Esophagus muscularis mucosa (tissue), 4 donors: ENCODE measurements at regions not wholly inside any gene's neighbourhood (a gene's known extent, or its start where the extent isn't known, plus 50 kb on each side); places are given as distances from the start of the nearest gene placed in this dataset.

Experiments used
- DNase-seq: peaks from one replicate; pipeline ENCODE4 v3.0.0-alpha.2; 2017; ENCODE audit errors: extremely low spot score
- H3K27ac ChIP-seq, 4 donors: fragments of 200-600 bp; sonication (generic); replicated peaks in 1 of 4; 1 replicate in 3 of 4; 2 replicates in 1 of 4; pipeline ENCODE4 v1.5.1; 2016 to 2019; ENCODE audit warnings: mild to moderate bottlenecking in 1 of 4
- H3K27me3 ChIP-seq, 4 donors: fragments of 200-600 bp; sonication (generic); one replicate each; pipeline versions ENCODE4 v1.5.1 to v1.6.0; 2016 to 2019
- H3K36me3 ChIP-seq, 4 donors: fragments of 200-600 bp; sonication (generic); one replicate each; pipeline ENCODE4 v1.5.1; 2016 to 2019
- H3K4me1 ChIP-seq, 4 donors: fragments of 200-600 bp; sonication (generic); one replicate each; pipeline ENCODE4 v1.5.1; 2016 to 2019
- H3K4me3 ChIP-seq, 4 donors: fragments of 200-600 bp; sonication (generic); 1 replicate in 2 of 4; 2 replicates in 2 of 4; pipeline ENCODE4 v1.5.1; 2016 to 2019; ENCODE audit warnings: mild to moderate bottlenecking in 4 of 4, moderate library complexity in 1 of 4
- H3K9me3 ChIP-seq, 4 donors: fragments of 200-600 bp; sonication (generic); 1 replicate in 3 of 4; 2 replicates in 1 of 4; pipeline ENCODE4 v1.5.1; 2016 to 2019
- CTCF ChIP-seq, 3 experiments: fragments of 200-600 bp in 2 of 3; fragments of 450-650 bp in 1 of 3; sonication (generic) in 2 of 3; IDR thresholded peaks; one replicate each; pipeline ENCODE4 v1.5.1; 2017 to 2019; ENCODE audit warnings: antibody characterized with exemption in 3 of 3, mild to moderate bottlenecking in 2 of 3, moderate library complexity in 1 of 3
- EP300 ChIP-seq: sonication (generic); formaldehyde crosslinking; IDR thresholded peaks from one replicate; pipeline ENCODE4 v1.6.1; 2017; ENCODE audit warnings: antibody characterized with exemption
- POLR2A ChIP-seq: fragments of 450-650 bp; IDR thresholded peaks from one replicate; pipeline ENCODE4 v1.6.1; 2017; ENCODE audit warnings: antibody characterized with exemption, moderate library complexity, mild to moderate bottlenecking, low read depth
- POLR2AphosphoS5 ChIP-seq, 2 donors: sonication (generic); formaldehyde crosslinking; IDR thresholded peaks; one replicate each; pipeline ENCODE4 v1.6.1; 2017; ENCODE audit warnings: antibody characterized with exemption in 2 of 2
- WGBS: methylation state at CpG from one replicate; pipeline ENCODE4 v1.1.5; 2018; 5-methylcytosine and 5-hydroxymethylcytosine counted together
- intact Hi-C: fragments of 100-400 bp; cut with DNase I; formaldehyde crosslinking; loops from one replicate; pipeline ENCODE4 v1.15.1; 2023

DNA sequence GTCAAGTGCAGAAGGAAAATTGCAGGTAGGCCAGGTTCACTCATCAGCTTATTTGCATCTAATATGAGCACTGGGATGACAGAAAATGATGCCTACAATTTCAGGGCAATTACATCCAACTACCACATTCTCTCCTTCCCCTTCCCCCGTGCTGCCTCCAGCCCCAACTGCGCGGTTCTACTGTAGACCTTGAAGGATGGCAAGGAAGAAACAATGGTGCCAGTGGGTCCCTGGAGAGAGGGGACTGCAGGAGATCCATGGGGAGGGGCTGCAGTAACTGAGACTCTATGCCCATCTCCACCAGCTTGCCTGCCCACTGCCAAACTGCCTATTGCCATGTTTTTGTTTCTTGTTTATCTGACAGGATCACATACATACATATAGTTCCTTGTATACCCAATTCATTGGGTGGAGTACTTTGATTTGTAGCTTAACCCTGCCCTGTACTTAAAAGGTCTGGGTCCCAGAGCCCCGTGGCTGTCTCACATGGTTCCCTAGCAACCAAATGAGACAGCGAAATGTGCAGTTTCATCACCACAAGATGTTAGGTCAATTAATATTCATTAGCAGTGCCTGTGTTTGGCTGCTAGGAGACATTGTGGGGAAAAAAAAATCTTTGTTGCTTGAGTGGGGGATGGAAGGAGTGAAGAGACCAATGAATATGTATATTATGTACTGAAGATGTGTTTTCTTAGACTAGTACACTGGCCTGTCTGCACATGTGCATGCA lies 253.5 kb upstream of the PLET1 start:
- no peaks in the 10 kb centered on the region for H3K36me3 ChIP-seq
- 69% methylated on average over 5 of the region's 5 CpGs for WGBS
- DNase-seq = peak; percentile 84
- intact Hi-C loops = no loop called here
- TF ChIP-seq POLR2A (no peak), POLR2AphosphoS5 (IDR thresholded peaks at IDR 0.05) (no peak), EP300 (no peak), CTCF (IDR thresholded peaks at IDR 0.05) (no peak)
- no peaks in the 10 kb centered on the region for H3K27me3 ChIP-seq
- no peaks in the 10 kb centered on the region for H3K9me3 ChIP-seq
- H3K4me1 ChIP-seq = no peaks in the 10 kb centered on the region
- no peak overlapping the region for H3K4me3 ChIP-seq
- H3K27ac ChIP-seq = no peak overlapping the region

DNA sequence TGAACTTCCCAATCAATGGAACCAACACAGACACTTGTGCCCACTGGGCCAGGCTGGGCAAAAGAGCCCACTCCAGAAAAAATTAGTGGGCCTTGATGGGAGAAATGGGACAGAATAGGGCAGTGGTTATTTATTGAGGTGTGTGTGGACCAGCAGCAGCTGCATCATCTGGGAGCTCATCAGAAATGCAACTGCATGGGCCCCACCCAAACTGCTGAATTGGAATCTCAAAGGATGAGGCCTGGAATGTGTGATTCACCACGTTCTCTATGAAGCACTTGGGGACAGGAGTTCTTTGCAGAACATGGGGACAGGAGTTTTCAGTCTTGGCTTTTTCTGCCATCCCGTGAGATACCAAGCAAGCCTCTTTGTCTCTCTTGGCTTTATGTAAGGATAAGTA lies 255.6 kb upstream of the PLET1 start:
- H3K9me3 ChIP-seq = no peaks in the 10 kb centered on the region
- H3K27me3 ChIP-seq = no peaks in the 10 kb centered on the region
- DNase-seq = peak; percentile 80
- H3K4me1 ChIP-seq = no peaks in the 10 kb centered on the region
- no peak overlapping the region for H3K4me3 ChIP-seq
- TF ChIP-seq CTCF (IDR thresholded peaks at IDR 0.05) (no peak), EP300 (no peak), POLR2AphosphoS5 (IDR thresholded peaks at IDR 0.05) (no peak), POLR2A (no peak)
- WGBS = 79% methylated on average over 2 of the region's 2 CpGs
- intact Hi-C loops = no loop called here
- no peaks in the 10 kb centered on the region for H3K36me3 ChIP-seq
- H3K27ac ChIP-seq = no peak overlapping the region

- H3K36me3 ChIP-seq = no peaks in the 10 kb centered on the region
- no peaks in the 10 kb centered on the region for H3K27me3 ChIP-seq
- TF ChIP-seq CTCF (IDR thresholded peaks at IDR 0.05) = no peak
- no peak for TF ChIP-seq EP300
- no peak overlapping the region for H3K4me3 ChIP-seq
- H3K9me3 ChIP-seq = no peaks in the 10 kb centered on the region
- WGBS = 91% methylated on average over 2 of the region's 2 CpGs
- H3K4me1 ChIP-seq = no peaks in the 10 kb centered on the region
- H3K27ac ChIP-seq = no peak overlapping the region
- peak; percentile 7 for DNase-seq
- intact Hi-C loops = no loop called here
These were observed 256.1 kb upstream of the PLET1 start for GRCh38 chr11:112516755-112517154.

DNA sequence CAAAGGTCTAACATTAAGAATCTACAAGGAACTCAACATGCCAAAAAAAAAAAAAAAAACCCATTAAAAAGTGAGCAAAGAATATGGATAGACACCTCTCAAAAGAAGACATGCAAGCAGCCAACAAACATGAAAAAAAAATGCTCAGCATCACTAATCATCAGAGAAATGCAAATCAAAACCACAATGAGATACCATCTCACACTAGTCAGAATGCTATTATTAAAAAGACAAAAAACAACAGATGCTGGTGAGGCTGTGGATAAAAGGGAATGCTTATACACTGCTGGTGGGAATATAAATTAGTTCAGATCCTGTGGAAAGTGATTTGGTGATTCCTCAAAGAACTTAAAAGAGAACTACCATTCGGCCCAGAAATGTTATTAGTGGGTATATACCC lies 257.7 kb upstream of the PLET1 start:
- intact Hi-C loops = no loop called here
- Histone ChIP-seq H3K4me3 (no peak overlapping the region), H3K27me3 (no peaks in the 10 kb centered on the region), H3K27ac (no peak overlapping the region), H3K36me3 (no peaks in the 10 kb centered on the region), H3K4me1 (peaks cover 2 to 7% (median 4%) of the 10 kb centered on the region in 4 donors), H3K9me3 (peaks cover 0 to 3% (median 0%) of the 10 kb centered on the region in 4 donors)
- no peak for DNase-seq
- TF ChIP-seq POLR2A = no peak
- 96% methylated on average over 1 of the region's 1 CpG for WGBS

DNA sequence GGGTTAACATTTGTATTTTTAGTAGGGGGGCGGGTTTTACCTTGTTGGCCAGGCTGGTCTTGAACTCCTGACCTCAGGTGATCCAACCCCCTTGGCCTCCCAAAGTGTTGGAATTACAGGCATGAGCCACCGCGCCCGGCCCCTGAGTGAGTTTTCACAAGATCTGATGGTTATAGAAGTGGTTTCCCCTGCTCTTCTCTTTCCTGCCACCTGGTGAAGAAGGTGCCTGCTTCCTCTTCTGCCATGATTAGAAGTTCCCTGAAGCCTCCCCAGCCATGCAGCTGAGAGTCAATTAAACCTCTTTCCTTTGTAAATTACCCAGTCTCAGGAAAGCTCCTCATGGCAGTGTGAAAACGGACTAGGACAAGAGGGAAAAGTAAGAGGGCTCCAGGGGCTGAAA lies 259.1 kb upstream of the PLET1 start:
- Histone ChIP-seq H3K9me3 (peaks cover 0 to 3% (median 0%) of the 10 kb centered on the region in 4 donors), H3K4me1 (peaks cover 12 to 21% (median 17%) of the 10 kb centered on the region in 4 donors), H3K4me3 (no peak overlapping the region), H3K36me3 (no peaks in the 10 kb centered on the region), H3K27me3 (no peaks in the 10 kb centered on the region), H3K27ac (no peak overlapping the region)
- 76% methylated on average over 5 of the region's 5 CpGs for WGBS
- intact Hi-C loops = no loop called here
- DNase-seq = no peak
- TF ChIP-seq POLR2AphosphoS5 (IDR thresholded peaks at IDR 0.05) (no peak), EP300 (no peak)

DNA sequence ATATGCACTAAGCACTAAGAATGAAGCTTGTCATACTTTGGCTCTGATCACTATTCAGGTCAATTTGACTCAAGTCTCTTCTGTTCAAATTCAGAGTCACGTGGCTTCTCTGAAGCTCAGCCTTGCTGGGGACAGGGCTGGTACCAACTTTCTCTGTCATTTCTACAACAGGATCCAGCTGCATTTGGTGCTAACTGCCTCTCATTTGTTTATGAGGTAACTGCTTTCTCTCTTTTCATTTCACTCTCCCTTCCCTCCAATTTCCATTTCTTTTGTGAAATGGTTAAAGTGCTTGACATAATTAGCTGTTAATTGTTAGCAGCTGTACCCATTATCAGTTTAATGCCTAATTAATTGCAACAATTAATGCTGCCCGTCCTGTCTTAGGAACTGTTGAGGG lies 259.7 kb upstream of the PLET1 start:
- intact Hi-C loops = no loop called here
- 67% methylated on average over 2 of the region's 2 CpGs for WGBS

More for the DNA sequence above, 259.7 kb upstream of the PLET1 start:
- DNase-seq = no peak
- H3K27me3 ChIP-seq = no peaks in the 10 kb centered on the region
- no peak for TF ChIP-seq EP300
- no peak overlapping the region for H3K4me3 ChIP-seq
- H3K36me3 ChIP-seq = no peaks in the 10 kb centered on the region
- peaks cover 17 to 27% (median 23%) of the 10 kb centered on the region in 4 donors for H3K4me1 ChIP-seq
- H3K9me3 ChIP-seq = peaks cover 0 to 3% (median 0%) of the 10 kb centered on the region in 4 donors
- H3K27ac ChIP-seq = no peak overlapping the region
